ENCODE measurements at regions not wholly inside any gene's neighbourhood (a gene's known extent, or its start where the extent isn't known, plus 50 kb on each side); places are given as distances from the start of the nearest gene placed in this dataset.

GRCh38 chr13:107233541-107233940 is 665.6 kb upstream of the ARGLU1 start:
- Histone ChIP-seq H3K4me3 (no peak overlapping the region), H3K27ac (no peak overlapping the region), H3K27me3 (no peaks in the 10 kb centered on the region), H3K4me1 (no peaks in the 10 kb centered on the region), H3K9ac (no peak overlapping the region), H3K36me3 (no peaks in the 10 kb centered on the region), H4K20me1 (no peaks in the 10 kb centered on the region), H3K9me3 (no peaks in the 10 kb centered on the region), H3K4me2 (no peak overlapping the region)
- TF ChIP-seq Cebpa-rat (IDR thresholded peaks at IDR 0.05) = no peak

DNA sequence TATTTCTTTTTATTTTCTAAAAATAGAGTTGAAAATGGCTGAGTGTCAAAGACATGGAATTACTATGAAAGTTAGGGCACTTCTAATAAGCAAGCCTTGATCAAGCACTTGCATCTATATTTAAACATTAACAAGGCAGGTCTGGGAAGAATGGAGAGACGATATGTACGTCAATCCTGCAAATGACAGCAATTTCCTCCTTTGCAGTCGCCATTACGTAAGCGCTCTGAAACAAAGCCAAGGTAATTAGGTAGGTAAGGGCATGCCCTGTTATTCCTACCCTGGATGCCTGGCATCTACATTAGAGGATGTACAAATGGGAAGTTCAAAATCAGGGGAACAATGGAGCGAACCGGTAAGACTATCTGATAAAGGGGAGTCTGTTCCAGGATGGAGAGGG is 664.0 kb upstream of the ARGLU1 start:
- H3K27ac ChIP-seq = no peak overlapping the region
- H3K27me3 ChIP-seq = no peaks in the 10 kb centered on the region
- TF ChIP-seq Cebpa-rat (IDR thresholded peaks at IDR 0.05) = no peak
- H3K4me3 ChIP-seq = no peak overlapping the region
- H3K4me1 ChIP-seq = no peaks in the 10 kb centered on the region
- no peak overlapping the region for H3K4me2 ChIP-seq
- H3K9ac ChIP-seq = no peak overlapping the region
- no peaks in the 10 kb centered on the region for H3K36me3 ChIP-seq
- H3K9me3 ChIP-seq = no peaks in the 10 kb centered on the region
- no peaks in the 10 kb centered on the region for H4K20me1 ChIP-seq

GRCh38 chr13:107223867-107224266 is 655.9 kb upstream of the ARGLU1 start:
- Histone ChIP-seq H3K27me3 (no peaks in the 10 kb centered on the region), H3K4me2 (no peak overlapping the region), H3K27ac (no peak overlapping the region), H4K20me1 (no peaks in the 10 kb centered on the region), H3K4me3 (no peak overlapping the region), H3K36me3 (no peaks in the 10 kb centered on the region), H3K9me3 (no peaks in the 10 kb centered on the region), H3K9ac (no peak overlapping the region), H3K4me1 (no peaks in the 10 kb centered on the region)
- TF ChIP-seq Cebpa-rat (IDR thresholded peaks at IDR 0.05) = no peak

- Histone ChIP-seq H3K4me2 (no peak overlapping the region), H3K4me3 (no peak overlapping the region), H3K27me3 (no peaks in the 10 kb centered on the region), H3K9me3 (no peaks in the 10 kb centered on the region), H3K4me1 (no peaks in the 10 kb centered on the region), H4K20me1 (no peaks in the 10 kb centered on the region), H3K36me3 (no peaks in the 10 kb centered on the region), H3K9ac (no peak overlapping the region), H3K27ac (no peak overlapping the region)
- no peak for TF ChIP-seq Cebpa-rat (IDR thresholded peaks at IDR 0.05)
These were observed 654.7 kb upstream of the ARGLU1 start for GRCh38 chr13:107222597-107222996.

DNA sequence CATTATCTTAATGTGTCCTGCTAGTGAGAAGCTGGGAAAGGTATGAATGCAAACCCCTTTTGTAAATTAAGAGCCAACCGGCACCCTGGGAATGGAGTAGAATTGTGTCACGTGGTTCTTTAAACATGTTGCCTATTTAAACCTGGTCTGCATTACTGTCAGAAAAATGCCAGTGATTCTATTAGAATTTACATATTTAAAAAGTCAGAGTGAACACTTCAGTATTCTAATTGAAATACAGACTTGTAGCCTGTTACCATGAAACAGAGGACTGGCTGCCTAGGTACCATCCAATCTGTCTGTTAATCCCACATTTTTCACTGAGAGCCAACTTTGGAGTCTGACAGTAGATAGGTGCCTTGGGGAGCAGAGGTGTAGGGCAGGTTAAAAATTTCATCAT is 652.3 kb upstream of the ARGLU1 start:
- Histone ChIP-seq H4K20me1 (no peaks in the 10 kb centered on the region), H3K36me3 (no peaks in the 10 kb centered on the region), H3K4me1 (peaks cover 9% of the 10 kb centered on the region), H3K4me2 (no peak overlapping the region), H3K27me3 (no peaks in the 10 kb centered on the region), H3K27ac (no peak overlapping the region), H3K9ac (no peak overlapping the region), H3K4me3 (no peak overlapping the region), H3K9me3 (no peaks in the 10 kb centered on the region)
- TF ChIP-seq Cebpa-rat (IDR thresholded peaks at IDR 0.05) = no peak

DNA sequence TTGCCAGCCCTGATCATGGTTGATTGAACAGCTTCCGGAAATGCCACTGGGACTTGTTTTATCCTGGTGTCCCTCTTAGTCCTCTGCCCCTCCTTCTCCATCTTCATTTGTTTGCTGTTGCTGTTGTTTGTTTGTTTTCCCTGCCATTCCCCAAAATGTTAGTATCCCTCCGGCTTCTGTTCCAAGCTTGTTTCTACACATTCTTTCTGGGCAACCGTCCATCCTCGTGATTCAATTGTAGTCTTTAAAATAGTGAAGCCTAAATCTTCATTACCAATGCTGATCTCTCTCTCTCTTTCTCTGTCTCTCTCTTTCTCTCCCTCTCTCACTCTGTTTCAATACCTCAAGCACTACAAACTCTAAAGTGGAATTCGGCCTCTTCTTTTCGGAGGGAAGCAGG is 649.3 kb upstream of the ARGLU1 start:
- Histone ChIP-seq H3K9me3 (no peaks in the 10 kb centered on the region), H3K9ac (no peak overlapping the region), H3K4me1 (peaks cover 9% of the 10 kb centered on the region), H3K4me2 (no peak overlapping the region), H3K36me3 (no peaks in the 10 kb centered on the region), H3K27me3 (no peaks in the 10 kb centered on the region), H4K20me1 (no peaks in the 10 kb centered on the region), H3K4me3 (no peak overlapping the region), H3K27ac (no peak overlapping the region)
- TF ChIP-seq Cebpa-rat (IDR thresholded peaks at IDR 0.05) = no peak

DNA sequence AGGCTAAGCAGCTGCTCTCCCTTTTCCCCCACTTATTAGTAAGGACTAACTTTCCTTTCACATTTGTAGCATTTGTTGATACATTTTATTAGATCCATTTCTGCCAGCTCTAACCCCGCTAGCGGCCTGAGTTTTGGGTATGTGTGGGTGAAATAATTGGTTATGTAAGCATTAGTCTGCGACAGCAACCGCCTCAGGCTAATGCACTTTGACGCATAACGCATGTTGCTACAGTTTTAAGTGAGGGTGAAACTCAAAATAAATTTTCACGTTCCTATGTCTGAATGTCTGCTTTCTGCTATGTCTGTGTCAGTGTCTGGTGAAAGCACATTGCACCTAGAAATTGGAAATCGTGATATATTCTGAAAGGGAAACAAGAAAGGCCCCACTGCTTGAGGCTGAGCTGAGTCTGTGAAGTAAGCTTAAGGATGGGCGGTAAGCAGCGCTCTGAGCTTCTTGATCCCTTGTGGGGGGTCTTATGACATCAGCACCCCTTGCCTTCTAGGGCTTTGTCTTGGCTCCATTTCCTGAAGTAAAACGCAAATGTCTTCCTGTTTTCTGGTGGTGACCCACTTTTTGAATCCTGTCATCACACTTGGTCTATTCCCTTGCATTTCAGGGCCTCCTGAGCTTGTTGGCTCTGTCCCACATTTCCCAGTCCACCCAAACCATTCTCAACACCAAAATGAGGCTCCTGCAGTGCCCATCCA is 648.3 kb upstream of the ARGLU1 start:
- Histone ChIP-seq H3K27me3 (no peaks in the 10 kb centered on the region), H4K20me1 (no peaks in the 10 kb centered on the region), H3K9ac (no peak overlapping the region), H3K4me1 (peaks cover 9% of the 10 kb centered on the region), H3K4me3 (no peak overlapping the region), H3K36me3 (no peaks in the 10 kb centered on the region), H3K4me2 (peak overlapping the region; percentile 29; the same call in 1 of the 2 replicates), H3K27ac (no peak overlapping the region), H3K9me3 (no peaks in the 10 kb centered on the region)
- TF ChIP-seq Cebpa-rat (IDR thresholded peaks at IDR 0.05) = no peak

- Histone ChIP-seq H3K4me1 (peaks cover 2% of the 10 kb centered on the region), H3K27ac (no peak overlapping the region), H3K4me3 (no peak overlapping the region), H3K9ac (no peak overlapping the region), H3K4me2 (no peak overlapping the region), H3K27me3 (no peaks in the 10 kb centered on the region), H3K9me3 (no peaks in the 10 kb centered on the region), H3K36me3 (no peaks in the 10 kb centered on the region), H4K20me1 (no peaks in the 10 kb centered on the region)
- TF ChIP-seq Cebpa-rat (IDR thresholded peaks at IDR 0.05) = no peak
These were observed 643.1 kb upstream of the ARGLU1 start for GRCh38 chr13:107211073-107211472.

GRCh38 chr13:107210723-107211030 is 642.7 kb upstream of the ARGLU1 start:
- H3K9me3 ChIP-seq = no peaks in the 10 kb centered on the region
- no peak overlapping the region for H3K27ac ChIP-seq
- no peaks in the 10 kb centered on the region for H4K20me1 ChIP-seq

DNA sequence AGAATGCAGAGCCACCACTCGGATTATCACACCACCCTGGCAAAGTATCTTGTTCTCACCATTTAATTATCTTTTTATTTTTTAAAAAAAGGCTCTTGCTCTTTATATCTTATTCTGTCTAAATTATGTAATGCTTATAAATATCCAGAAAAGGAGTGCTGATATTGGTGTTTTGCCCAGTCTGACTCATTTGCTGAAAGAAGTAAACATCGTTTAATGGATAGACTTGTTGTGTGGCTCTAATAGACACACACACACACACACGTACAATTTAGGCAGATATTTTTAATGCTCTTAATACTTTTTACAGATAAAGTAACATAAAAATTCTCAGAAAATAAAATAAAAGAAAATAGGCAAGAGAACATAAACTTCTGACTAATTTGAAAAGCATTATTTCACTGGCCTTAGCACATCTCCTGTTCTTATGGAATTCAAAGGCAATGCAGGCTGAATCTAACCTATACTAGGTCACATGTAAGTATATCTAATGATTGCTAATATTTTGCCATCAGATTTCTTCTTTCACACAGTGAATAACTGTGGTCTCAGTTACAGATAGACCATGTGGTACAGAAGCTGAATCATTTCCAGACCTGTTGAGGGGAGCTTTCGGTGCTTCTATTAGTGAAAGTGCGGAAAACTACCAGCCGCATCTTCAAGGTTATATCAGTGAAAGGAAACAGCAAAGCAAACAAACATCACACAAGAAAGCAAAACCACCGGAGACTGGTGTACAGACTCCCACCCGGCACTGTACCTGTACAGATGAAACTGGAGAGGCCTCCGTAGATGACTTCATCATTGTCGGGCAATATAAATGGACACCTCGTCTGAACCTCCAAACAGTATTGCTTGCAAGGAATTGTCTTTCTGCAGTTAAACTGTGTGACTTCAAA is 642.1 kb upstream of the ARGLU1 start:
- H3K4me1 ChIP-seq = peaks cover 9% of the 10 kb centered on the region
- H3K27me3 ChIP-seq = no peaks in the 10 kb centered on the region
- H3K27ac ChIP-seq = no peak overlapping the region
- no peaks in the 10 kb centered on the region for H3K9me3 ChIP-seq
- TF ChIP-seq Cebpa-rat (IDR thresholded peaks at IDR 0.05) = no peak
- no peak overlapping the region for H3K4me2 ChIP-seq
- H4K20me1 ChIP-seq = no peaks in the 10 kb centered on the region
- H3K4me3 ChIP-seq = no peak overlapping the region
- no peak overlapping the region for H3K9ac ChIP-seq
- no peaks in the 10 kb centered on the region for H3K36me3 ChIP-seq

More at GRCh38 chr13:107210723-107211030, 642.7 kb upstream of the ARGLU1 start:
- no peak overlapping the region for H3K4me3 ChIP-seq
- H3K4me2 ChIP-seq = no peak overlapping the region
- no peaks in the 10 kb centered on the region for H3K27me3 ChIP-seq
- no peak overlapping the region for H3K9ac ChIP-seq
- H3K36me3 ChIP-seq = no peaks in the 10 kb centered on the region
- no peak for TF ChIP-seq Cebpa-rat (IDR thresholded peaks at IDR 0.05)
- peaks cover 4% of the 10 kb centered on the region for H3K4me1 ChIP-seq
